K562 (cell line): ENCODE measurements at regions not wholly inside any gene's neighbourhood (a gene's known extent, or its start where the extent isn't known, plus 50 kb on each side); places are given as distances from the start of the nearest gene placed in this dataset.

Source experiments
- ATAC-seq: fragments of 200-7000 bp; cut with Tn5 transposase; 3 replicates; pipeline ENCODE4 v1.9.1; 2020; ENCODE audit warnings: moderate library complexity
- BruUV-seq: library from RNA; stranded (reverse); fragments of 400-500 nt; replicated peaks from 2 replicates; lab custom pipeline; 2021; lab: Mats Ljungman, UMichigan
- CTCF ChIA-PET: fragments of 300-600 bp; formaldehyde crosslinking; extraction: SDS; loops from one replicate; lab custom pipeline; 2021; ENCODE audit warnings: low intra/inter-chr PET ratio; lab: Yijun Ruan, JAX
- POLR2A ChIA-PET: fragments of 300-600, 350-650 bp; sonication (Branson Sonifier 250); formaldehyde crosslinking; extraction: SDS; loops from one replicate; lab custom pipeline; 2021; ENCODE audit warnings: antibody characterized with exemption, inconsistent platforms; lab: Yijun Ruan, JAX
- DNase-seq, 4 experiments: peaks; one replicate each; pipeline versions ENCODE4 v3.0.0 to v3.0.0-alpha.2; 2011 to 2018; ENCODE audit warnings: low spot score in 3 of 4, mixed read lengths in 3 of 4; ENCODE audit errors: extremely low read depth in 1 of 4
- FAIRE-seq: peaks from 2 replicates; lab custom pipeline; 2011; peaks lifted over from hg19 to GRCh38; lab: Jason Lieb, UNC
- H2AFZ ChIP-seq: 2 replicates; pipeline ENCODE4 v1.6.0; 2011; ENCODE audit warnings: low read depth, low read length, control low read depth, inconsistent platforms
- H3K27ac ChIP-seq: fragments of 200-600 bp; 3 replicates; pipeline ENCODE4 v1.8.0; 2011; ENCODE audit warnings: low read depth, mild to moderate bottlenecking, control low read depth, inconsistent platforms, low read length, moderate library complexity, mixed read lengths; ENCODE audit errors: extremely low read depth
- H3K27me3 ChIP-seq, 2 experiments: fragments of 300-600 bp in 1 of 2; 2 replicates in 1 of 2; 3 replicates in 1 of 2; pipeline versions ENCODE4 v1.6.0 to v1.8.0; 2011; ENCODE audit warnings: inconsistent platforms in 2 of 2, low read length in 2 of 2, mild to moderate bottlenecking in 1 of 2, mixed read lengths in 1 of 2, moderate library complexity in 1 of 2; ENCODE audit not compliant: control insufficient read depth in 2 of 2, insufficient read depth in 2 of 2
- H3K36me3 ChIP-seq: fragments of 300-600 bp; 3 replicates; pipeline ENCODE4 v1.8.0; 2011; ENCODE audit warnings: mild to moderate bottlenecking, low read length, inconsistent platforms; ENCODE audit not compliant: control insufficient read depth, insufficient read depth
- H3K4me1 ChIP-seq, 2 experiments: fragments of 200-600 bp in 1 of 2; replicated peaks in 1 of 2; 2 replicates in 1 of 2; 3 replicates in 1 of 2; pipeline versions ENCODE4 v1.5.1 to v1.8.0; 2011; ENCODE audit warnings: inconsistent platforms in 2 of 2, low read length in 2 of 2, mild to moderate bottlenecking in 1 of 2, mixed read lengths in 1 of 2, moderate library complexity in 1 of 2; ENCODE audit not compliant: control insufficient read depth in 2 of 2, insufficient read depth in 2 of 2
- H3K4me2 ChIP-seq: 2 replicates; pipeline ENCODE4 v1.6.1; 2011; ENCODE audit warnings: low read length, control low read depth, inconsistent platforms, mixed read lengths; ENCODE audit not compliant: insufficient read depth
- H3K4me3 ChIP-seq: fragments of 200-600 bp; sonication (generic), shearing (Covaris generic); 2 replicates; pipeline ENCODE4 v1.5.1; 2016; ENCODE audit warnings: control low read depth, inconsistent platforms
- H3K79me2 ChIP-seq: fragments of 200-600 bp; 3 replicates; pipeline ENCODE4 v1.8.0; 2011; ENCODE audit warnings: low read length, inconsistent platforms; ENCODE audit not compliant: control insufficient read depth, insufficient read depth
- H3K9ac ChIP-seq, 2 experiments: 2 replicates each; pipeline versions ENCODE4 v1.6.0 to v1.6.1; 2011; ENCODE audit warnings: low read depth in 2 of 2, low read length in 2 of 2, control low read depth in 1 of 2, inconsistent platforms in 1 of 2, mild to moderate bottlenecking in 1 of 2, mixed read lengths in 1 of 2; ENCODE audit not compliant: insufficient read depth in 1 of 2
- H3K9me1 ChIP-seq: one replicate; pipeline ENCODE4 v1.6.0; 2011; ENCODE audit warnings: inconsistent platforms, mild to moderate bottlenecking, low read length, moderate library complexity; ENCODE audit not compliant: control insufficient read depth, insufficient read depth
- H3K9me3 ChIP-seq: replicated peaks from 2 replicates; pipeline ENCODE4 v1.5.1; 2011; ENCODE audit warnings: low read depth, low read length, inconsistent platforms; ENCODE audit not compliant: control insufficient read depth, insufficient read depth
- H4K20me1 ChIP-seq: replicated peaks from 2 replicates; pipeline ENCODE4 v1.6.1; 2011; ENCODE audit warnings: low read length, inconsistent platforms, mixed read lengths; ENCODE audit not compliant: control insufficient read depth, insufficient read depth
- ARHGAP35 ChIP-seq: fragments of 450-650 bp; IDR thresholded peaks from 2 replicates; pipeline ENCODE4 v1.6.1; 2018; ENCODE audit not compliant: partially characterized antibody
- BRD4 ChIP-seq: fragments of 200-600 bp; sonication (generic); IDR thresholded peaks from 2 replicates; pipeline ENCODE4 v1.6.1; 2017; ENCODE audit warnings: inconsistent platforms
- EZH2 ChIP-seq: IDR thresholded peaks from 2 replicates; pipeline ENCODE4 v1.6.1; 2012; ENCODE audit warnings: low read depth, mild to moderate bottlenecking, inconsistent platforms, low read length, borderline replicate concordance
- GTF2F1 ChIP-seq: IDR thresholded peaks from 2 replicates; pipeline ENCODE4 v1.6.1; 2011; ENCODE audit warnings: low read depth, low read length, improper control_type of control experiment
- MAFK ChIP-seq: IDR thresholded peaks from 2 replicates; pipeline ENCODE4 v1.6.1; 2011; ENCODE audit warnings: low read length, improper control_type of control experiment
- MCM5 ChIP-seq: fragments of 450-650 bp; IDR thresholded peaks from 2 replicates; pipeline ENCODE4 v1.6.1; 2016; ENCODE audit warnings: low read depth
- MYC ChIP-seq, 2 experiments: fragments of 250-450 bp in 1 of 2; sonication (Bioruptor Pico) in 1 of 2; IDR thresholded peaks; 2 replicates each; pipeline versions ENCODE4 v1.5.1 to v1.6.1; 2012 to 2021; ENCODE audit warnings: low read depth in 2 of 2, borderline replicate concordance in 1 of 2, improper control_type of control experiment in 1 of 2, low read length in 1 of 2, mild to moderate bottlenecking in 1 of 2, moderate library complexity in 1 of 2
- NCOA4 ChIP-seq: fragments of 450-650 bp; IDR thresholded peaks from 2 replicates; pipeline ENCODE4 v1.6.1; 2018; ENCODE audit warnings: mild to moderate bottlenecking; ENCODE audit not compliant: partially characterized antibody
- POLR3A ChIP-seq: IDR thresholded peaks from 2 replicates; pipeline ENCODE4 v1.6.1; 2011; ENCODE audit warnings: borderline replicate concordance, mild to moderate bottlenecking, moderate library complexity; ENCODE audit not compliant: insufficient read length, insufficient read depth; ENCODE audit errors: extremely low read depth
- PURB ChIP-seq: sonication (generic); formaldehyde crosslinking; IDR thresholded peaks from 2 replicates; pipeline ENCODE4 v1.9.0; 2021; ENCODE audit warnings: low read depth, mild to moderate bottlenecking, missing genetic modification reagents
- RBM22 ChIP-seq: fragments of 200-400 bp; formaldehyde crosslinking; IDR thresholded peaks from 2 replicates; pipeline ENCODE4 v1.6.1; 2018; ENCODE audit warnings: low read length, low read depth; ENCODE audit not compliant: poor library complexity, severe bottlenecking
- SMC3 ChIP-seq: conservative IDR thresholded peaks from 2 replicates; pipeline ENCODE4 v1.6.1; 2011; ENCODE audit warnings: low read depth, low read length, improper control_type of control experiment; ENCODE audit not compliant: insufficient read depth
- TAF1 ChIP-seq: IDR thresholded peaks from 2 replicates; pipeline ENCODE4 v1.6.1; 2011; ENCODE audit warnings: mild to moderate bottlenecking, low read length, moderate library complexity; ENCODE audit not compliant: insufficient read depth, control insufficient read depth, severe bottlenecking; ENCODE audit errors: extremely low read depth
- ZBTB33 ChIP-seq: sonication (generic); formaldehyde crosslinking; IDR thresholded peaks from 2 replicates; pipeline ENCODE4 v1.8.1; 2023; ENCODE audit warnings: mild to moderate bottlenecking, missing genetic modification reagents
- ZNF316 ChIP-seq: fragments of 450-650 bp; IDR thresholded peaks from 2 replicates; pipeline ENCODE4 v1.6.1; 2016
- ZNF41 ChIP-seq: fragments of 250-450 bp; sonication (Bioruptor Pico); conservative IDR thresholded peaks from 2 replicates; pipeline ENCODE4 v1.4.0; 2020; ENCODE audit warnings: mild to moderate bottlenecking
- ZNF77 ChIP-seq: fragments of 250-450 bp; sonication (Bioruptor Pico); IDR thresholded peaks from 2 replicates; pipeline ENCODE4 v1.5.0; 2020
- WGBS: fragments of 100-300 bp; shearing (Covaris generic); methylation state at CpG from one replicate; pipeline ENCODE4 v1.1.6; 2016; ENCODE audit warnings: low coverage, mixed read lengths; ENCODE audit not compliant: insufficient coverage; ENCODE audit errors: missing lambda C conversion rate; 5-methylcytosine and 5-hydroxymethylcytosine counted together
- in situ Hi-C: fragments of 300-500 bp; cut with MboI; formaldehyde crosslinking; loops from 4 replicates; pipeline ENCODE4 v1.15.0; 2018; ENCODE audit warnings: inconsistent platforms, mixed read lengths
- intact Hi-C: fragments of 100-400 bp; cut with micrococcal nuclease; formaldehyde crosslinking; loops from 2 replicates; pipeline ENCODE4 v1.14.2; 2022
- TF ChIP-seq, protein P1 (sequence below): fragments of 200-400 bp; formaldehyde crosslinking; IDR thresholded peaks from 2 replicates; pipeline ENCODE4 v1.6.1; 2017; ENCODE audit warnings: mild to moderate bottlenecking, low read depth, low read length, moderate library complexity
- TF ChIP-seq, protein P2 (sequence below): fragments of 450-650 bp; formaldehyde crosslinking; IDR thresholded peaks from 2 replicates; pipeline ENCODE4 v1.4.0; 2020; ENCODE audit warnings: mild to moderate bottlenecking, moderate library complexity

DNA sequence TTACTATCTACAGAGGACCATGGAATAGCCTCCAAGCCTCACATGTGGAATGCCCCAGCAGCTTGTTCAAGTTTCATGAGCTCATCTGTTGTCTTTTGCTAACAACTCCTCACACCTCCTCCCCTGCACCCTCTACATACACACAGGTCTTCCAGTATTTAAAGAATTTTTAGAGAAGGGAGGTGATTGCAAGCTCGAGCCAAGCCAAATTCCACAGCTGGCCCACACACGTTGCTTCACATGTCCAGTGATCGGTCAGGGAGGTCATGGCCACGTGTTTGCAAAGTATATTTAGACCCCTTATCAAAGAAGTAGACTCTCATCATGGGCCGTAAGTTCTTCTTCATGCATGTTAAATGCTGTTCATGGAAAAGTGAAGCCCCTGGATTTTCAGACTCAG, 281.7 kb downstream of the OSTF1 start:
- 0% methylated on average over 5 of the region's 5 CpGs for WGBS
- no peak overlapping the region for H3K27ac ChIP-seq
- no peak overlapping the region for H3K4me3 ChIP-seq
- CTCF ChIA-PET: no interaction called here
- no peak overlapping the region for H2AFZ ChIP-seq
- H3K9ac ChIP-seq: no peak overlapping the region
- in situ Hi-C loops (no loop called here), intact Hi-C loops (no loop called here)
- ATAC-seq (no peak), FAIRE-seq (no peak), DNase-seq (no peak)
- TF ChIP-seq ZNF316 (no peak), MYC (IDR thresholded peaks at IDR 0.05; ENCODE audit: low read depth, low read length) (no peak), MYC (CRISPR knock-in tag; IDR thresholded peaks at IDR 0.05; ENCODE audit: borderline replicate concordance, low read depth) (no peak), POLR3A (no peak), PURB (CRISPR knock-in tag) (no peak), EZH2 (no peak), MCM5 (no peak), RBM22 (no peak), ZNF77 (no peak), ARHGAP35 (no peak), NCOA4 (no peak), ZNF41 (CRISPR knock-in tag) (no peak), TAF1 (no peak), MAFK (no peak), BRD4 (no peak), GTF2F1 (no peak), ZBTB33 (CRISPR knock-in tag) (no peak), SMC3 (no peak)
- TF ChIP-seq, protein P1, sequence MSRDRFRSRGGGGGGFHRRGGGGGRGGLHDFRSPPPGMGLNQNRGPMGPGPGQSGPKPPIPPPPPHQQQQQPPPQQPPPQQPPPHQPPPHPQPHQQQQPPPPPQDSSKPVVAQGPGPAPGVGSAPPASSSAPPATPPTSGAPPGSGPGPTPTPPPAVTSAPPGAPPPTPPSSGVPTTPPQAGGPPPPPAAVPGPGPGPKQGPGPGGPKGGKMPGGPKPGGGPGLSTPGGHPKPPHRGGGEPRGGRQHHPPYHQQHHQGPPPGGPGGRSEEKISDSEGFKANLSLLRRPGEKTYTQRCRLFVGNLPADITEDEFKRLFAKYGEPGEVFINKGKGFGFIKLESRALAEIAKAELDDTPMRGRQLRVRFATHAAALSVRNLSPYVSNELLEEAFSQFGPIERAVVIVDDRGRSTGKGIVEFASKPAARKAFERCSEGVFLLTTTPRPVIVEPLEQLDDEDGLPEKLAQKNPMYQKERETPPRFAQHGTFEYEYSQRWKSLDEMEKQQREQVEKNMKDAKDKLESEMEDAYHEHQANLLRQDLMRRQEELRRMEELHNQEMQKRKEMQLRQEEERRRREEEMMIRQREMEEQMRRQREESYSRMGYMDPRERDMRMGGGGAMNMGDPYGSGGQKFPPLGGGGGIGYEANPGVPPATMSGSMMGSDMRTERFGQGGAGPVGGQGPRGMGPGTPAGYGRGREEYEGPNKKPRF: no peak
- TF ChIP-seq, protein P2, sequence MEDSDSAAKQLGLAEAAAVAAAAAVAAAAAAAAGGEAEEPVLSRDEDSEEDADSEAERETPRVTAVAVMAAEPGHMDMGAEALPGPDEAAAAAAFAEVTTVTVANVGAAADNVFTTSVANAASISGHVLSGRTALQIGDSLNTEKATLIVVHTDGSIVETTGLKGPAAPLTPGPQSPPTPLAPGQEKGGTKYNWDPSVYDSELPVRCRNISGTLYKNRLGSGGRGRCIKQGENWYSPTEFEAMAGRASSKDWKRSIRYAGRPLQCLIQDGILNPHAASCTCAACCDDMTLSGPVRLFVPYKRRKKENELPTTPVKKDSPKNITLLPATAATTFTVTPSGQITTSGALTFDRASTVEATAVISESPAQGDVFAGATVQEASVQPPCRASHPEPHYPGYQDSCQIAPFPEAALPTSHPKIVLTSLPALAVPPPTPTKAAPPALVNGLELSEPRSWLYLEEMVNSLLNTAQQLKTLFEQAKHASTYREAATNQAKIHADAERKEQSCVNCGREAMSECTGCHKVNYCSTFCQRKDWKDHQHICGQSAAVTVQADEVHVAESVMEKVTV (CRISPR knock-in tag): no peak
- no peaks in the 10 kb centered on the region for H3K27me3 ChIP-seq
- no peaks in the 10 kb centered on the region for H3K9me3 ChIP-seq
- no peak overlapping the region for H3K4me2 ChIP-seq
- POLR2A ChIA-PET: no interaction called here
- H4K20me1 ChIP-seq: no peaks in the 10 kb centered on the region
- H3K79me2 ChIP-seq: no peaks in the 10 kb centered on the region
- H3K9me1 ChIP-seq: no peaks in the 10 kb centered on the region
- no peaks in the 10 kb centered on the region for H3K4me1 ChIP-seq
- BruUV-seq: no TSS peak
- H3K36me3 ChIP-seq: no peaks in the 10 kb centered on the region
